DMS 273 (cell line): ENCODE measurements at regions not wholly inside any gene's neighbourhood (a gene's known extent, or its start where the extent isn't known, plus 50 kb on each side); places are given as distances from the start of the nearest gene placed in this dataset.

Experiments
- DNase-seq: peaks from one replicate; lab custom pipeline; 2025; ENCODE audit not compliant: unreplicated experiment; lab: John Stamatoyannopoulos, UW

GRCh38 chr11:123378096-123378495 lies 52.0 kb upstream of the GRAMD1B start:
- no peak for DNase-seq

- DNase-seq: no peak
Measured at GRCh38 chr11:123377355-123377754, 52.7 kb upstream of the GRAMD1B start.

- no peak for DNase-seq
Measured at GRCh38 chr11:123375832-123376231, 54.2 kb upstream of the GRAMD1B start.

GRCh38 chr11:123374622-123374968 lies 55.5 kb upstream of the GRAMD1B start:
- peak; percentile 15 for DNase-seq

- DNase-seq: peak; percentile 79
Measured at GRCh38 chr11:123373754-123374621, 56.1 kb upstream of the GRAMD1B start.

- no peak for DNase-seq
Measured at GRCh38 chr11:123371506-123372297, 58.4 kb upstream of the GRAMD1B start.

- no peak for DNase-seq
Measured at GRCh38 chr11:123366924-123367323, 63.1 kb upstream of the GRAMD1B start.

GRCh38 chr11:123365955-123366354 lies 64.1 kb upstream of the GRAMD1B start:
- no peak for DNase-seq

GRCh38 chr11:123364080-123364479 lies 66.0 kb upstream of the GRAMD1B start:
- DNase-seq: no peak

GRCh38 chr11:123363556-123363955 lies 66.5 kb upstream of the GRAMD1B start:
- peak; percentile 19 for DNase-seq

GRCh38 chr11:123362941-123363340 lies 67.1 kb upstream of the GRAMD1B start:
- peak; percentile 25 for DNase-seq

- no peak for DNase-seq
Measured at GRCh38 chr11:123362186-123362585, 67.9 kb upstream of the GRAMD1B start.

- DNase-seq: no peak
Measured at GRCh38 chr11:123361110-123361509, 69.0 kb upstream of the GRAMD1B start.

GRCh38 chr11:123360267-123360936 lies 69.7 kb upstream of the GRAMD1B start:
- no peak for DNase-seq

GRCh38 chr11:123357990-123358827 lies 71.9 kb upstream of the GRAMD1B start:
- DNase-seq: peak; percentile 74

GRCh38 chr11:123357353-123357989 lies 72.6 kb upstream of the GRAMD1B start:
- no peak for DNase-seq

GRCh38 chr11:123356539-123356938 lies 73.5 kb upstream of the GRAMD1B start:
- no peak for DNase-seq

GRCh38 chr11:123354371-123354975 lies 75.6 kb upstream of the GRAMD1B start:
- no peak for DNase-seq

GRCh38 chr11:123351375-123351774 lies 78.7 kb upstream of the GRAMD1B start:
- peak; percentile 96 for DNase-seq

GRCh38 chr11:123349382-123349781 lies 80.7 kb upstream of the GRAMD1B start:
- DNase-seq: no peak
